Caco-2 (cell line): ENCODE measurements at regions not wholly inside any gene's neighbourhood (a gene's known extent, or its start where the extent isn't known, plus 50 kb on each side); places are given as distances from the start of the nearest gene placed in this dataset.

Source experiments
- BruUV-seq: library from RNA; stranded (reverse); fragments of 400-500 nt; replicated peaks from 2 replicates; lab custom pipeline; 2021; lab: Mats Ljungman, UMichigan
- CTCF ChIA-PET: fragments of 300-600 bp; sonication (Branson Sonifier 250); formaldehyde crosslinking; loops from one replicate; lab custom pipeline; 2022; ENCODE audit warnings: antibody characterized with exemption; lab: Charles Lee
- POLR2A ChIA-PET: fragments of 300-600 bp; sonication (Branson Sonifier 250); formaldehyde crosslinking; loops from one replicate; lab custom pipeline; 2022; ENCODE audit warnings: antibody characterized with exemption; lab: Charles Lee
- DNase-seq, 2 experiments: peaks; one replicate each; pipeline versions ENCODE4 v3.0.0 to v3.0.0-alpha.2; 2020 to 2022
- H3K27me3 ChIP-seq: replicated peaks from 2 replicates; pipeline ENCODE4 v1.6.0; 2011; ENCODE audit warnings: low read length; ENCODE audit not compliant: control insufficient read depth, insufficient read depth
- H3K36me3 ChIP-seq: 2 replicates; pipeline ENCODE4 v1.5.1; 2011; ENCODE audit warnings: low read length; ENCODE audit not compliant: control insufficient read depth, insufficient read depth
- H3K4me1 ChIP-seq: fragments of 250-450 bp; sonication (Bioruptor Pico); 2 replicates; pipeline ENCODE4 v1.5.1; 2020; ENCODE audit warnings: mild to moderate bottlenecking
- H3K4me3 ChIP-seq: 2 replicates; pipeline ENCODE4 v1.5.1; 2011; ENCODE audit warnings: low read depth, mild to moderate bottlenecking, control low read depth, low read length
- H3K9me3 ChIP-seq: fragments of 250-450 bp; sonication (Bioruptor Pico); 2 replicates; pipeline ENCODE4 v1.5.1; 2020; ENCODE audit warnings: mild to moderate bottlenecking, moderate library complexity
- H3K27ac Mint-ChIP-seq: one replicate; pipeline ENCODE4 v1.8.0; 2022; ENCODE audit warnings: mixed read lengths; ENCODE audit not compliant: unreplicated experiment
- H3K27me3 Mint-ChIP-seq: one replicate; pipeline ENCODE4 v1.8.0; 2022; ENCODE audit warnings: mixed read lengths; ENCODE audit not compliant: insufficient read depth, unreplicated experiment
- H3K36me3 Mint-ChIP-seq: one replicate; pipeline ENCODE4 v1.8.0; 2022; ENCODE audit warnings: mild to moderate bottlenecking, mixed read lengths; ENCODE audit not compliant: insufficient read depth, unreplicated experiment
- H3K4me1 Mint-ChIP-seq: one replicate; pipeline ENCODE4 v1.8.0; 2022; ENCODE audit warnings: low read depth, mixed read lengths; ENCODE audit not compliant: unreplicated experiment
- H3K4me3 Mint-ChIP-seq: one replicate; pipeline ENCODE4 v1.8.0; 2022; ENCODE audit warnings: mild to moderate bottlenecking, moderate library complexity, mixed read lengths; ENCODE audit not compliant: unreplicated experiment
- H3K9me3 Mint-ChIP-seq: one replicate; pipeline ENCODE4 v1.8.0; 2022; ENCODE audit warnings: mixed read lengths; ENCODE audit not compliant: unreplicated experiment
- intact Hi-C: fragments of 100-400 bp; cut with micrococcal nuclease; formaldehyde crosslinking; loops from one replicate; pipeline ENCODE4 v1.10.0; 2022; ENCODE audit not compliant: unreplicated experiment
- TF ChIP-seq, protein P1 (sequence below), 2 experiments: fragments of 200-600 bp in 1 of 2; IDR thresholded peaks; 1 replicate in 1 of 2; 2 replicates in 1 of 2; pipeline versions ENCODE4 v1.5.1 to v1.8.0; 2011 to 2022; ENCODE audit warnings: antibody characterized with exemption in 1 of 2, control low read depth in 1 of 2, inconsistent platforms in 1 of 2, low read depth in 1 of 2, low read length in 1 of 2, mild to moderate bottlenecking in 1 of 2, moderate library complexity in 1 of 2; ENCODE audit not compliant: insufficient read depth in 1 of 2, severe bottlenecking in 1 of 2, unreplicated experiment in 1 of 2

DNA sequence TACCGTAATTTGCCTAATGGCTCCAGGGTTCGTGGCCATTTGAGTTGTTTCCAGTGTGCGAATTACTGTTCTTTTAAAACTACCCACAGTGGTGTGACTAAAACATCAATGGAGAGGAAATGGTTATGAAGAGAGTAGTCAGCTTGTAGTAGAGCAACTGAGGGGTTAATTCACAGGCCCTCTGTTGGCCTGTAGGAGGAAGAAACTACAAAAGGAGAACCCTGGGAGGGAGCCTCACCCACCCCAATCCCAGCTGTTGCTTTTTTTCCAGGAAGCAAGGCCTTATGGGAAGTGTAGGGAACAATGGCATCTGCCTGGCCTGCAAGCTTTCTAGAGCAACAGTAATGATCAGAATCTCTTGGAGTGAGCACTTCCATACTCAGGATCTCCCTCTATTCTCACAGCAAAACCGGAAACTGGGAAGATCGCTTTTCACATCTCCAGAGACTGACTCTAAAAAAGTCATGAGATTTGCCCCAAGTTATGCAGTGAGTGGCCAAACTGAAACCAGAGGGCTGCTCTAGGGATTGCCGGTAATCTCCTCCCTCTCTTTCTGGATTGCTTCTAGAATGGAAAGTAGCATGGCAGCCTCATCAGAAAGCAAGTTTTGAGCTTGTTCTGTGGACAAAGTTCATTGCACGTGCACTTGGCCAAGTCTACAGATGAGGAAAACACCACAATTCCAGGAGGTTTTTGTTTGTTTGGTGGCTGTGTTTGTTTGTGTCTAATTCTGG lies 125.3 kb upstream of the PWP1 start:
- no peak for DNase-seq
- H3K9me3 Mint-ChIP-seq = no peaks in the 10 kb centered on the region
- POLR2A ChIA-PET = no interaction called here
- Histone ChIP-seq H3K4me3 (no peak overlapping the region), H3K9me3 (no peaks in the 10 kb centered on the region), H3K36me3 (no peaks in the 10 kb centered on the region), H3K4me1 (no peaks in the 10 kb centered on the region), H3K27me3 (no peaks in the 10 kb centered on the region)
- intact Hi-C loops = no loop called here
- H3K27ac Mint-ChIP-seq = no peak overlapping the region
- H3K27me3 Mint-ChIP-seq = peaks cover 4% of the 10 kb centered on the region
- H3K36me3 Mint-ChIP-seq = no peaks in the 10 kb centered on the region
- no TSS peak for BruUV-seq
- H3K4me3 Mint-ChIP-seq = no peak overlapping the region
- CTCF ChIA-PET = no interaction called here
- H3K4me1 Mint-ChIP-seq = no peaks in the 10 kb centered on the region
- TF ChIP-seq, protein P1, sequence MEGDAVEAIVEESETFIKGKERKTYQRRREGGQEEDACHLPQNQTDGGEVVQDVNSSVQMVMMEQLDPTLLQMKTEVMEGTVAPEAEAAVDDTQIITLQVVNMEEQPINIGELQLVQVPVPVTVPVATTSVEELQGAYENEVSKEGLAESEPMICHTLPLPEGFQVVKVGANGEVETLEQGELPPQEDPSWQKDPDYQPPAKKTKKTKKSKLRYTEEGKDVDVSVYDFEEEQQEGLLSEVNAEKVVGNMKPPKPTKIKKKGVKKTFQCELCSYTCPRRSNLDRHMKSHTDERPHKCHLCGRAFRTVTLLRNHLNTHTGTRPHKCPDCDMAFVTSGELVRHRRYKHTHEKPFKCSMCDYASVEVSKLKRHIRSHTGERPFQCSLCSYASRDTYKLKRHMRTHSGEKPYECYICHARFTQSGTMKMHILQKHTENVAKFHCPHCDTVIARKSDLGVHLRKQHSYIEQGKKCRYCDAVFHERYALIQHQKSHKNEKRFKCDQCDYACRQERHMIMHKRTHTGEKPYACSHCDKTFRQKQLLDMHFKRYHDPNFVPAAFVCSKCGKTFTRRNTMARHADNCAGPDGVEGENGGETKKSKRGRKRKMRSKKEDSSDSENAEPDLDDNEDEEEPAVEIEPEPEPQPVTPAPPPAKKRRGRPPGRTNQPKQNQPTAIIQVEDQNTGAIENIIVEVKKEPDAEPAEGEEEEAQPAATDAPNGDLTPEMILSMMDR (IDR thresholded peaks at IDR 0.05; ENCODE audit: insufficient read depth in 1 of 2, low read depth in 1 of 2, low read length in 1 of 2, severe bottlenecking in 1 of 2, unreplicated experiment in 1 of 2) = no peak

DNA sequence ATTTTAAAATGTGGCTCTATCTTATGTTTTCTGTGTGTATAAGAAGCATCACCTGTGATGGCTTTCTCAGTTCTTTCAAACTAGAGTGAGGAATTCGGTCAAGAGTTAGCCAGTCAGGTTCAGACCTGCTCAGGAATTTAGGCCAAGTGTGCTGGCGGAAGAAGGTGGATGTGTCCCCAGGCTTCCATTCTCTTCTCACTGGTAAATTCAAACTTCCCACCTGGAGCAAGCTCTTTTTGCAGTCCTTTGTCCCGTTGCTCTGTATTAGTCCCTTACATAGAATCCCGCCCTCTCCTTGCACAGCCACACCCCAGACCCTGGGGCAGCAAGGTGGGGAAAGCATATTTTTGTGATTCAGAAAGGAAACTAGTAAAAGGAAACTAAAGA lies 124.7 kb upstream of the PWP1 start:
- H3K27me3 ChIP-seq = no peaks in the 10 kb centered on the region
- no peaks in the 10 kb centered on the region for H3K4me1 Mint-ChIP-seq
- H3K4me3 Mint-ChIP-seq = no peak overlapping the region
- TF ChIP-seq, protein P1 (IDR thresholded peaks at IDR 0.05; ENCODE audit: insufficient read depth in 1 of 2, low read depth in 1 of 2, low read length in 1 of 2, severe bottlenecking in 1 of 2, unreplicated experiment in 1 of 2) = no peak
- no peak overlapping the region for H3K4me3 ChIP-seq
- no TSS peak for BruUV-seq
- H3K36me3 ChIP-seq = no peaks in the 10 kb centered on the region
- H3K36me3 Mint-ChIP-seq = no peaks in the 10 kb centered on the region
- intact Hi-C loops = no loop called here
- no peaks in the 10 kb centered on the region for H3K9me3 ChIP-seq
- no peaks in the 10 kb centered on the region for H3K4me1 ChIP-seq
- H3K9me3 Mint-ChIP-seq = no peaks in the 10 kb centered on the region
- H3K27me3 Mint-ChIP-seq = peaks cover 4% of the 10 kb centered on the region
- POLR2A ChIA-PET = no interaction called here
- CTCF ChIA-PET = no interaction called here
- no peak for DNase-seq
- H3K27ac Mint-ChIP-seq = no peak overlapping the region

DNA sequence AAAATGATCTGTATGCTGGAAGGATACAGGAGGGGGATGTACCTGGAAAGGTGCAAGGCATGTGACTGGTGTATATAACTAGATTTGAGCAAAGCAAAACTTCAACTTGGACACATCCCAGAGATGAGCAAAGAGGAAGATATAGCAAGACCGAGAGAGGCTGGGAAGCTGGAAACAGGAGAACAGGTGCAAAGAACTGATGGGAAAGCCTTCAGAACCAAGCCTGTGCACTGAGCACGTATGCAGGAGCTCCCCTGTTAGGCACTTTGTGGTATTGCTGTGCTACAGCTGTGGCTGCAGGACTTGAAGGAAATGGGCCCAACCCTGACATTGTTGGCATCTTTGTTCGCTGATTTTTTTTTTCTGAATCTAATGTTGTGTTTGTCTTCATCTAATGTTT lies 120.7 kb upstream of the PWP1 start:
- ChIA-PET CTCF (no interaction called here), POLR2A (no interaction called here)
- Mint-ChIP-seq H3K27ac (no peak overlapping the region), H3K36me3 (no peaks in the 10 kb centered on the region), H3K4me1 (no peaks in the 10 kb centered on the region), H3K27me3 (peaks cover 7% of the 10 kb centered on the region), H3K4me3 (no peak overlapping the region), H3K9me3 (no peaks in the 10 kb centered on the region)
- H3K9me3 ChIP-seq = no peaks in the 10 kb centered on the region
- intact Hi-C loops = no loop called here
- no TSS peak for BruUV-seq
- H3K36me3 ChIP-seq = no peaks in the 10 kb centered on the region
- H3K4me1 ChIP-seq = no peaks in the 10 kb centered on the region
- no peak overlapping the region for H3K4me3 ChIP-seq
- TF ChIP-seq, protein P1 (IDR thresholded peaks at IDR 0.05; ENCODE audit: insufficient read depth in 1 of 2, low read depth in 1 of 2, low read length in 1 of 2, severe bottlenecking in 1 of 2, unreplicated experiment in 1 of 2) = no peak
- DNase-seq = no peak
- no peaks in the 10 kb centered on the region for H3K27me3 ChIP-seq
